Activated T-helper 1 cell treated with anti-CD3 and anti-CD28 coated beads, Interleukin-2, amount 50 U/mL, for 16 hours (primary cell): ENCODE measurements at regions not wholly inside any gene's neighbourhood (a gene's known extent, or its start where the extent isn't known, plus 50 kb on each side); places are given as distances from the start of the nearest gene placed in this dataset.

ENCODE experiments used
- DNase-seq, 2 donors: peaks; one replicate each; pipeline ENCODE4 v3.0.0-alpha.2; 2020; ENCODE audit warnings: low read depth in 1 of 2, low spot score in 1 of 2

GRCh38 chr12:124489915-124490583 lies 77.4 kb downstream of the NCOR2 start:
- no peak for DNase-seq

- DNase-seq, result no peak
Measured at GRCh38 chr12:124489220-124489619, 78.2 kb downstream of the NCOR2 start.

- no peak for DNase-seq
Measured at GRCh38 chr12:124488520-124488919, 78.9 kb downstream of the NCOR2 start.

GRCh38 chr12:124487834-124488165 lies 79.6 kb downstream of the NCOR2 start:
- no peak for DNase-seq

GRCh38 chr12:124487066-124487833 lies 80.2 kb downstream of the NCOR2 start:
- DNase-seq, result no peak

GRCh38 chr12:124486346-124486963 lies 81.0 kb downstream of the NCOR2 start:
- DNase-seq, result no peak

- DNase-seq, result no peak
Measured at GRCh38 chr12:124485371-124485770, 82.0 kb downstream of the NCOR2 start.

GRCh38 chr12:124484526-124484953 lies 82.9 kb downstream of the NCOR2 start:
- DNase-seq, result no peak

- no peak for DNase-seq
Measured at GRCh38 chr12:124484067-124484466, 83.3 kb downstream of the NCOR2 start.

- no peak for DNase-seq
Measured at GRCh38 chr12:124482901-124483799, 84.3 kb downstream of the NCOR2 start.

GRCh38 chr12:124482567-124482893 lies 84.9 kb downstream of the NCOR2 start:
- no peak for DNase-seq

GRCh38 chr12:124481772-124482566 lies 85.4 kb downstream of the NCOR2 start:
- DNase-seq, result no peak

GRCh38 chr12:124481257-124481750 lies 86.1 kb downstream of the NCOR2 start:
- DNase-seq, result no peak

- no peak for DNase-seq
Measured at GRCh38 chr12:124480469-124481256, 86.7 kb downstream of the NCOR2 start.

GRCh38 chr12:124479680-124480468 lies 87.5 kb downstream of the NCOR2 start:
- DNase-seq, result no peak

- no peak for DNase-seq
Measured at GRCh38 chr12:124478985-124479645, 88.3 kb downstream of the NCOR2 start.

- no peak for DNase-seq
Measured at GRCh38 chr12:124478416-124478815, 89.0 kb downstream of the NCOR2 start.
